Testis (tissue), 2 donors: ENCODE measurements at regions not wholly inside any gene's neighbourhood (a gene's known extent, or its start where the extent isn't known, plus 50 kb on each side); places are given as distances from the start of the nearest gene placed in this dataset.

Experiments
- POLR2A ChIP-seq: fragments of 450-650 bp; IDR thresholded peaks from one replicate; pipeline ENCODE4 v1.6.1; 2017; ENCODE audit warnings: antibody characterized with exemption, mild to moderate bottlenecking, moderate library complexity
- TF ChIP-seq, protein P1 (sequence below), 3 experiments: fragments of 450-650 bp in 2 of 3; fragments of 200-600 bp in 1 of 3; sonication (generic) in 1 of 3; IDR thresholded peaks; one replicate each; pipeline ENCODE4 v1.5.1; 2016 to 2019; ENCODE audit warnings: antibody characterized with exemption in 3 of 3, mild to moderate bottlenecking in 2 of 3, moderate library complexity in 1 of 3

GRCh38 chr9:13983607-13984006 lies 330.3 kb downstream of the NFIB start:
- TF ChIP-seq, protein P1, sequence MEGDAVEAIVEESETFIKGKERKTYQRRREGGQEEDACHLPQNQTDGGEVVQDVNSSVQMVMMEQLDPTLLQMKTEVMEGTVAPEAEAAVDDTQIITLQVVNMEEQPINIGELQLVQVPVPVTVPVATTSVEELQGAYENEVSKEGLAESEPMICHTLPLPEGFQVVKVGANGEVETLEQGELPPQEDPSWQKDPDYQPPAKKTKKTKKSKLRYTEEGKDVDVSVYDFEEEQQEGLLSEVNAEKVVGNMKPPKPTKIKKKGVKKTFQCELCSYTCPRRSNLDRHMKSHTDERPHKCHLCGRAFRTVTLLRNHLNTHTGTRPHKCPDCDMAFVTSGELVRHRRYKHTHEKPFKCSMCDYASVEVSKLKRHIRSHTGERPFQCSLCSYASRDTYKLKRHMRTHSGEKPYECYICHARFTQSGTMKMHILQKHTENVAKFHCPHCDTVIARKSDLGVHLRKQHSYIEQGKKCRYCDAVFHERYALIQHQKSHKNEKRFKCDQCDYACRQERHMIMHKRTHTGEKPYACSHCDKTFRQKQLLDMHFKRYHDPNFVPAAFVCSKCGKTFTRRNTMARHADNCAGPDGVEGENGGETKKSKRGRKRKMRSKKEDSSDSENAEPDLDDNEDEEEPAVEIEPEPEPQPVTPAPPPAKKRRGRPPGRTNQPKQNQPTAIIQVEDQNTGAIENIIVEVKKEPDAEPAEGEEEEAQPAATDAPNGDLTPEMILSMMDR (IDR thresholded peaks at IDR 0.05): no peak
- no peak for TF ChIP-seq POLR2A
